ENCODE measurements at regions not wholly inside any gene's neighbourhood (a gene's known extent, or its start where the extent isn't known, plus 50 kb on each side); places are given as distances from the start of the nearest gene placed in this dataset.

DNA sequence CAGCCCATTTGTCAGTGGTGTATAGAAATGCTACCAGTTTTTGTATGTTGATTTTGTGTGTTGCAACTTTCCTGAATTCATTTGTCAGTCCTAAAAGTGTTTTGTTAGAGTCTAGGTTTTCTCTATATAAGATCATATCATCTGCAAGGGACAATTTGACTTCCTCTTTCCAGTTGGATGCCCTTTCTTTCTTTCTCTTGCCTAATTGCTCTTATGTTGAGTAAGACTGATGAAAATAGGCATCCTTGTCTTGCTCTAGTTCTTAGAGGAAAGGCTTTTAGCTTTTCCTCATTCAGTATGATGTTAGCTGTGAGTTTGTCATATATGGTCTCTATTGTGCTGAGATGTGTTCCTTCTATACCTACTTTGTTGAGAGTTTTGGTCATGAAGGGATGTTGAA, 161.7 kb upstream of the TPK1 start:
- H3K27me3 ChIP-seq (ENCODE audit: insufficient read depth in 3 of 3, low read length in 2 of 3), result no peaks in the 10 kb centered on the region
- H3K4me1 ChIP-seq, result no peaks in the 10 kb centered on the region
- DNase-seq, result no peak
- TF ChIP-seq, protein P1, sequence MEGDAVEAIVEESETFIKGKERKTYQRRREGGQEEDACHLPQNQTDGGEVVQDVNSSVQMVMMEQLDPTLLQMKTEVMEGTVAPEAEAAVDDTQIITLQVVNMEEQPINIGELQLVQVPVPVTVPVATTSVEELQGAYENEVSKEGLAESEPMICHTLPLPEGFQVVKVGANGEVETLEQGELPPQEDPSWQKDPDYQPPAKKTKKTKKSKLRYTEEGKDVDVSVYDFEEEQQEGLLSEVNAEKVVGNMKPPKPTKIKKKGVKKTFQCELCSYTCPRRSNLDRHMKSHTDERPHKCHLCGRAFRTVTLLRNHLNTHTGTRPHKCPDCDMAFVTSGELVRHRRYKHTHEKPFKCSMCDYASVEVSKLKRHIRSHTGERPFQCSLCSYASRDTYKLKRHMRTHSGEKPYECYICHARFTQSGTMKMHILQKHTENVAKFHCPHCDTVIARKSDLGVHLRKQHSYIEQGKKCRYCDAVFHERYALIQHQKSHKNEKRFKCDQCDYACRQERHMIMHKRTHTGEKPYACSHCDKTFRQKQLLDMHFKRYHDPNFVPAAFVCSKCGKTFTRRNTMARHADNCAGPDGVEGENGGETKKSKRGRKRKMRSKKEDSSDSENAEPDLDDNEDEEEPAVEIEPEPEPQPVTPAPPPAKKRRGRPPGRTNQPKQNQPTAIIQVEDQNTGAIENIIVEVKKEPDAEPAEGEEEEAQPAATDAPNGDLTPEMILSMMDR (IDR thresholded peaks at IDR 0.05), result no peak
- intact Hi-C loops (cut with DNase I), result no loop called here
- H3K36me3 ChIP-seq (ENCODE audit: insufficient read depth in 1 of 2, low read depth in 1 of 2), result no peaks in the 10 kb centered on the region
- H3K27ac ChIP-seq, result no peak overlapping the region
- no peak overlapping the region for H3K4me3 ChIP-seq
- H3K9me3 ChIP-seq, result peaks cover 33% of the 10 kb centered on the region
- no peak for ATAC-seq

DNA sequence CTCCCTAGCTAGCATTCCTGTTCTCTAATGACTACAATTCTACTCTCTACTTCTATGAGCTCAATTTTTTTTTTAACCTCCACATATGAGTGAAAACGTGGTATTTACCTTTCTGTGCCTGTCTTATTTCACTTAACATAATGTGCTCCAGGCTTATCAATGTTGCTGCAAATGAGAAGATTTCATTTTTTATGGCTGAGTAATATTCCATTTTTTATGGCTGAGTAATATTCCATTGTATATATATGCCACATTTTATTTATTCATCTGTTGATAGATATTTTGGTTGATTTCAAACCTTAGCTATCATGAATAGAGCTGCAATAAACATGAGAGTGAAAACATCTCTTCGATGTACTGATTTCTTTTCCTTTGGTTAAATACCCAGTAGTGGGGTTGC, 159.6 kb upstream of the TPK1 start:
- H3K4me3 ChIP-seq, result no peak overlapping the region
- H3K27ac ChIP-seq, result no peak overlapping the region
- TF ChIP-seq, protein P1 (IDR thresholded peaks at IDR 0.05), result no peak
- no peak for ATAC-seq
- intact Hi-C loops (cut with DNase I), result no loop called here
- no peak for DNase-seq
- peaks cover 33% of the 10 kb centered on the region for H3K9me3 ChIP-seq
- 59 to 72% (median 72%) methylated on average over 2 of the region's 2 CpGs for WGBS, 3 donors
- H3K27me3 ChIP-seq (ENCODE audit: insufficient read depth in 3 of 3, low read length in 2 of 3), result no peaks in the 10 kb centered on the region
- no peaks in the 10 kb centered on the region for H3K4me1 ChIP-seq
- H3K36me3 ChIP-seq (ENCODE audit: insufficient read depth in 1 of 2, low read depth in 1 of 2), result no peaks in the 10 kb centered on the region

DNA sequence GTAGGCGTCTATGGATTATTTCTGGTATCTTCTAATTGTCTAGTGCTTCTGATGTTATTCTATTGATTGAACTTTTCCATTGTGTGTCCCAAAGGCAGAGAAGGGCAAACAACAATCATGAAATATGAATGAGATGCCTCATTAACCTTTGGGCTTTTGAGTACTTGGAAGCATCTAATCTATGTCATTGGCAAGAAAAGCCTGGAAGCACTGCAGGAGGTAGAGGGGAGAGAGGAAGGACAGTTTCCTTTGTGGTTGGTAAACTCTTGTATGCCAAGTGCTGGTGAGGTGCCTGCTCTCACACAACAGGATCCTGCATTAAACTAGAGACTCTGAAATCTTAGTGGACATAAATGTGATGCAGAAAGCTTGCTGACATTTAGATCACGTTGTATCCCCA, 155.2 kb upstream of the TPK1 start:
- no peaks in the 10 kb centered on the region for H3K36me3 ChIP-seq (ENCODE audit: insufficient read depth in 1 of 2, low read depth in 1 of 2)
- intact Hi-C loops (cut with DNase I), result no loop called here
- DNase-seq, result no peak
- no peak overlapping the region for H3K4me3 ChIP-seq
- no peak for ATAC-seq
- no peaks in the 10 kb centered on the region for H3K27me3 ChIP-seq (ENCODE audit: insufficient read depth in 3 of 3, low read length in 2 of 3)
- H3K9me3 ChIP-seq, result peaks cover 6% of the 10 kb centered on the region
- TF ChIP-seq, protein P1 (IDR thresholded peaks at IDR 0.05), result no peak
- H3K27ac ChIP-seq, result no peak overlapping the region
- no peaks in the 10 kb centered on the region for H3K4me1 ChIP-seq
- WGBS, 3 donors, result 52 to 67% (median 54%) methylated on average over 2 of the region's 2 CpGs

DNA sequence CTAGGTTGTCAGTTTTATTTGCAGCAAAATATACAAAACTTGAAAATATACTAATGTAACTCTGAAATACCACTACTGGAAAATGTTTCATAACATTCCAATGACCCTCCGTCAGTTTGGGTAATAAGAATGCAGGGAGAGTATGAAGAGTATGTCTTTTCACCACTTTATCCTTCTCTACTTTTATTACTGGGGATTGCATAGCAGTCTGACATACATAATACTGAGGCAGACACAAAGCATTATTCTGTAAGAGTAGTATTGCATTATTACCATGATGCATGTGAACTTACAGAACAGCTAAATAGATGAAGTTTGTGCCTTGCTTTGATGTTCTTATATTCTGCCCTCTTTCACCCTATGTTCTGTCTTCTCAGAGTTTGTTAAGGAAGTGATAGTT, 151.8 kb upstream of the TPK1 start:
- intact Hi-C loops (cut with DNase I), result no loop called here
- no peaks in the 10 kb centered on the region for H3K9me3 ChIP-seq
- no peaks in the 10 kb centered on the region for H3K27me3 ChIP-seq (ENCODE audit: insufficient read depth in 3 of 3, low read length in 2 of 3)
- TF ChIP-seq, protein P1 (IDR thresholded peaks at IDR 0.05), result no peak
- ATAC-seq (no peak), DNase-seq (no peak)
- 60 to 67% (median 61%) methylated on average over 1 of the region's 1 CpG for WGBS, 3 donors
- H3K4me1 ChIP-seq, result no peaks in the 10 kb centered on the region
- H3K36me3 ChIP-seq (ENCODE audit: insufficient read depth in 1 of 2, low read depth in 1 of 2), result no peaks in the 10 kb centered on the region
- H3K27ac ChIP-seq, result no peak overlapping the region
- no peak overlapping the region for H3K4me3 ChIP-seq

DNA sequence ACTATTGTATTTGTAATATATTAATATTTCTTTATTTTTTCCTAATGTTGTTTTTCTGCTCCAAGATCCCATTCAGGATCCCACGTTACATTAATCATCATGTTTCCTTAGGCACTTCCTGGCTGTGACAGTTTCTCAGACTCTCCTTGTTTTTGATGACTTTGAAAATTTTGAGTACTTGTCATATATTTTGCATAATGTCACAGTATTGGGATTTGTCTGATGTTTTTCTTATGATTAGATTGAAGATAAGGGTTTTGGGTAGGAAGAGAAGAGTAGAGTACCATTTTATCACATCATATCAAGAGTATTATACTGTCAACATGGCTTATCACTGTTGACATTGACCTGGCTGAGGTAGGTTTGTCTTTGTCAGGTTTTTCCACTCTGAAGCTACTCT, 146.3 kb upstream of the TPK1 start:
- TF ChIP-seq, protein P1 (IDR thresholded peaks at IDR 0.05), result no peak
- DNase-seq (no peak), ATAC-seq (no peak)
- Histone ChIP-seq H3K27me3 (ENCODE audit: insufficient read depth in 3 of 3, low read length in 2 of 3) (no peaks in the 10 kb centered on the region), H3K4me3 (no peak overlapping the region), H3K27ac (no peak overlapping the region), H3K4me1 (no peaks in the 10 kb centered on the region), H3K36me3 (ENCODE audit: insufficient read depth in 1 of 2, low read depth in 1 of 2) (no peaks in the 10 kb centered on the region), H3K9me3 (no peaks in the 10 kb centered on the region)
- 0 to 39% (median 22%) methylated on average over 1 of the region's 1 CpG for WGBS, 3 donors
- intact Hi-C loops (cut with DNase I), result no loop called here
